HepG2 (cell line): ENCODE measurements at regions not wholly inside any gene's neighbourhood (a gene's known extent, or its start where the extent isn't known, plus 50 kb on each side); places are given as distances from the start of the nearest gene placed in this dataset.

ENCODE experiments used
- ARID2 ChIP-seq: sonication (generic); formaldehyde crosslinking; IDR thresholded peaks from 2 replicates; pipeline ENCODE4 v1.8.1; 2022; ENCODE audit warnings: mild to moderate bottlenecking, missing genetic modification reagents, borderline replicate concordance
- CREB1 ChIP-seq, 2 experiments: fragments of 450-650 bp in 1 of 2; IDR thresholded peaks; 2 replicates each; pipeline ENCODE4 v1.6.1; 2016 to 2017; ENCODE audit warnings: control low read depth in 1 of 2, mild to moderate bottlenecking in 1 of 2, missing compliant biosample characterization in 1 of 2, missing genetic modification characterization in 1 of 2
- ISL2 ChIP-seq: sonication (generic); formaldehyde crosslinking; IDR thresholded peaks from 2 replicates; pipeline ENCODE4 v1.5.0; 2020; ENCODE audit warnings: missing genetic modification reagents
- MEF2D ChIP-seq: sonication (generic); formaldehyde crosslinking; IDR thresholded peaks from 2 replicates; pipeline ENCODE4 v1.5.1; 2020; ENCODE audit warnings: mild to moderate bottlenecking, missing genetic modification reagents
- MYC ChIP-seq: sonication (generic); formaldehyde crosslinking; IDR thresholded peaks from 2 replicates; pipeline ENCODE4 v1.9.0; 2021; ENCODE audit warnings: missing genetic modification reagents, borderline replicate concordance
- POLR2A ChIP-seq, 2 experiments: IDR thresholded peaks; 2 replicates each; pipeline ENCODE4 v1.6.1; 2011; ENCODE audit warnings: low read depth in 2 of 2, low read length in 2 of 2, mild to moderate bottlenecking in 1 of 2, moderate library complexity in 1 of 2; ENCODE audit not compliant: insufficient read depth in 1 of 2
- RAD21 ChIP-seq: fragments of 450-650 bp; formaldehyde crosslinking; IDR thresholded peaks from 2 replicates; pipeline ENCODE4 v1.5.0; 2020; ENCODE audit warnings: mild to moderate bottlenecking
- RBAK ChIP-seq: sonication (generic); formaldehyde crosslinking; IDR thresholded peaks from 2 replicates; pipeline ENCODE4 v1.5.1; 2020; ENCODE audit warnings: mild to moderate bottlenecking, missing genetic modification reagents
- ZNF260 ChIP-seq: sonication (generic); formaldehyde crosslinking; IDR thresholded peaks from 2 replicates; pipeline ENCODE4 v1.4.0; 2020; ENCODE audit warnings: missing genetic modification reagents, low read depth, mild to moderate bottlenecking, borderline replicate concordance
- ZNF549 ChIP-seq: sonication (generic); formaldehyde crosslinking; IDR thresholded peaks from 2 replicates; pipeline ENCODE4 v1.5.0; 2020; ENCODE audit warnings: missing genetic modification reagents
- ZNF589 ChIP-seq: sonication (generic); formaldehyde crosslinking; conservative IDR thresholded peaks from 2 replicates; pipeline ENCODE4 v1.8.0; 2022; ENCODE audit warnings: mild to moderate bottlenecking, moderate library complexity, missing genetic modification reagents
- TF ChIP-seq, protein P1 (sequence below): sonication (generic); formaldehyde crosslinking; IDR thresholded peaks from 2 replicates; pipeline ENCODE4 v1.5.0; 2020; ENCODE audit warnings: mild to moderate bottlenecking, missing genetic modification reagents, moderate library complexity
- TF ChIP-seq, protein P2 (sequence below), 2 experiments: IDR thresholded peaks; 2 replicates each; pipeline ENCODE4 v1.6.1; 2011 to 2012; ENCODE audit warnings: low read length in 2 of 2, borderline replicate concordance in 1 of 2, low read depth in 1 of 2, mild to moderate bottlenecking in 1 of 2, moderate library complexity in 1 of 2
- TF ChIP-seq, protein P3 (sequence below): IDR thresholded peaks from 2 replicates; pipeline ENCODE4 v1.6.1; 2012; ENCODE audit warnings: low read length, improper control_type of control experiment

DNA sequence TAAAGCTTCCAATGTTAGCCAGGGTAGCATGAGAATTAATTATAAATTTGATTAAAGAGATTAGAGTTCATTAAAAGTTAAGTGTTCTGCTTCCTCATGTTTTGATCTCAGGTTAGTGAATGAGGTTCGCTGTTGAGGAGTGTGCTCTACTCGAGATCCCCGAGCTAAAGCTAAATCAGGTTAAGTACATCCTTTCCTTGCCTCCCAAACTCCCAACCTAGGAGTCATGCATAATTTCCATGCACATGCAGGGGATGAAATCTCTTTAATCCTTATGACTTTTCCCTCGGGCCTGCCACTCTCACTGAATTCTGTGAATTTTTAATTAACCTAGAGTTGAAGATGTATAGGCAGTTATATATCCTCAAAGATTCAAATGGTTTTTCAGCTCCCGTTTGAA is 156.1 kb upstream of the NCK2 start:
- TF ChIP-seq ZNF260: no peak
- TF ChIP-seq RBAK (CRISPR knock-in tag): no peak
- TF ChIP-seq MEF2D: no peak
- TF ChIP-seq, protein P1, sequence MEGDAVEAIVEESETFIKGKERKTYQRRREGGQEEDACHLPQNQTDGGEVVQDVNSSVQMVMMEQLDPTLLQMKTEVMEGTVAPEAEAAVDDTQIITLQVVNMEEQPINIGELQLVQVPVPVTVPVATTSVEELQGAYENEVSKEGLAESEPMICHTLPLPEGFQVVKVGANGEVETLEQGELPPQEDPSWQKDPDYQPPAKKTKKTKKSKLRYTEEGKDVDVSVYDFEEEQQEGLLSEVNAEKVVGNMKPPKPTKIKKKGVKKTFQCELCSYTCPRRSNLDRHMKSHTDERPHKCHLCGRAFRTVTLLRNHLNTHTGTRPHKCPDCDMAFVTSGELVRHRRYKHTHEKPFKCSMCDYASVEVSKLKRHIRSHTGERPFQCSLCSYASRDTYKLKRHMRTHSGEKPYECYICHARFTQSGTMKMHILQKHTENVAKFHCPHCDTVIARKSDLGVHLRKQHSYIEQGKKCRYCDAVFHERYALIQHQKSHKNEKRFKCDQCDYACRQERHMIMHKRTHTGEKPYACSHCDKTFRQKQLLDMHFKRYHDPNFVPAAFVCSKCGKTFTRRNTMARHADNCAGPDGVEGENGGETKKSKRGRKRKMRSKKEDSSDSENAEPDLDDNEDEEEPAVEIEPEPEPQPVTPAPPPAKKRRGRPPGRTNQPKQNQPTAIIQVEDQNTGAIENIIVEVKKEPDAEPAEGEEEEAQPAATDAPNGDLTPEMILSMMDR (CRISPR knock-in tag): no peak
- TF ChIP-seq POLR2A (IDR thresholded peaks at IDR 0.05; ENCODE audit: insufficient read depth in 1 of 2, low read depth in 2 of 2, low read length in 2 of 2): no peak
- no peak for TF ChIP-seq RAD21 (CRISPR knock-in tag)
- no peak for TF ChIP-seq MYC (CRISPR knock-in tag)
- TF ChIP-seq, protein P2, sequence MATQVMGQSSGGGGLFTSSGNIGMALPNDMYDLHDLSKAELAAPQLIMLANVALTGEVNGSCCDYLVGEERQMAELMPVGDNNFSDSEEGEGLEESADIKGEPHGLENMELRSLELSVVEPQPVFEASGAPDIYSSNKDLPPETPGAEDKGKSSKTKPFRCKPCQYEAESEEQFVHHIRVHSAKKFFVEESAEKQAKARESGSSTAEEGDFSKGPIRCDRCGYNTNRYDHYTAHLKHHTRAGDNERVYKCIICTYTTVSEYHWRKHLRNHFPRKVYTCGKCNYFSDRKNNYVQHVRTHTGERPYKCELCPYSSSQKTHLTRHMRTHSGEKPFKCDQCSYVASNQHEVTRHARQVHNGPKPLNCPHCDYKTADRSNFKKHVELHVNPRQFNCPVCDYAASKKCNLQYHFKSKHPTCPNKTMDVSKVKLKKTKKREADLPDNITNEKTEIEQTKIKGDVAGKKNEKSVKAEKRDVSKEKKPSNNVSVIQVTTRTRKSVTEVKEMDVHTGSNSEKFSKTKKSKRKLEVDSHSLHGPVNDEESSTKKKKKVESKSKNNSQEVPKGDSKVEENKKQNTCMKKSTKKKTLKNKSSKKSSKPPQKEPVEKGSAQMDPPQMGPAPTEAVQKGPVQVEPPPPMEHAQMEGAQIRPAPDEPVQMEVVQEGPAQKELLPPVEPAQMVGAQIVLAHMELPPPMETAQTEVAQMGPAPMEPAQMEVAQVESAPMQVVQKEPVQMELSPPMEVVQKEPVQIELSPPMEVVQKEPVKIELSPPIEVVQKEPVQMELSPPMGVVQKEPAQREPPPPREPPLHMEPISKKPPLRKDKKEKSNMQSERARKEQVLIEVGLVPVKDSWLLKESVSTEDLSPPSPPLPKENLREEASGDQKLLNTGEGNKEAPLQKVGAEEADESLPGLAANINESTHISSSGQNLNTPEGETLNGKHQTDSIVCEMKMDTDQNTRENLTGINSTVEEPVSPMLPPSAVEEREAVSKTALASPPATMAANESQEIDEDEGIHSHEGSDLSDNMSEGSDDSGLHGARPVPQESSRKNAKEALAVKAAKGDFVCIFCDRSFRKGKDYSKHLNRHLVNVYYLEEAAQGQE (IDR thresholded peaks at IDR 0.05; ENCODE audit: borderline replicate concordance in 1 of 2, low read depth in 1 of 2, low read length in 2 of 2): no peak
- TF ChIP-seq CREB1 (IDR thresholded peaks at IDR 0.05): no peak
- TF ChIP-seq CREB1 (CRISPR knock-in tag; IDR thresholded peaks at IDR 0.05): no peak
- TF ChIP-seq, protein P3, sequence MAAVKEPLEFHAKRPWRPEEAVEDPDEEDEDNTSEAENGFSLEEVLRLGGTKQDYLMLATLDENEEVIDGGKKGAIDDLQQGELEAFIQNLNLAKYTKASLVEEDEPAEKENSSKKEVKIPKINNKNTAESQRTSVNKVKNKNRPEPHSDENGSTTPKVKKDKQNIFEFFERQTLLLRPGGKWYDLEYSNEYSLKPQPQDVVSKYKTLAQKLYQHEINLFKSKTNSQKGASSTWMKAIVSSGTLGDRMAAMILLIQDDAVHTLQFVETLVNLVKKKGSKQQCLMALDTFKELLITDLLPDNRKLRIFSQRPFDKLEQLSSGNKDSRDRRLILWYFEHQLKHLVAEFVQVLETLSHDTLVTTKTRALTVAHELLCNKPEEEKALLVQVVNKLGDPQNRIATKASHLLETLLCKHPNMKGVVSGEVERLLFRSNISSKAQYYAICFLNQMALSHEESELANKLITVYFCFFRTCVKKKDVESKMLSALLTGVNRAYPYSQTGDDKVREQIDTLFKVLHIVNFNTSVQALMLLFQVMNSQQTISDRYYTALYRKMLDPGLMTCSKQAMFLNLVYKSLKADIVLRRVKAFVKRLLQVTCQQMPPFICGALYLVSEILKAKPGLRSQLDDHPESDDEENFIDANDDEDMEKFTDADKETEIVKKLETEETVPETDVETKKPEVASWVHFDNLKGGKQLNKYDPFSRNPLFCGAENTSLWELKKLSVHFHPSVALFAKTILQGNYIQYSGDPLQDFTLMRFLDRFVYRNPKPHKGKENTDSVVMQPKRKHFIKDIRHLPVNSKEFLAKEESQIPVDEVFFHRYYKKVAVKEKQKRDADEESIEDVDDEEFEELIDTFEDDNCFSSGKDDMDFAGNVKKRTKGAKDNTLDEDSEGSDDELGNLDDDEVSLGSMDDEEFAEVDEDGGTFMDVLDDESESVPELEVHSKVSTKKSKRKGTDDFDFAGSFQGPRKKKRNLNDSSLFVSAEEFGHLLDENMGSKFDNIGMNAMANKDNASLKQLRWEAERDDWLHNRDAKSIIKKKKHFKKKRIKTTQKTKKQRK: no peak
- no peak for TF ChIP-seq ARID2 (CRISPR knock-in tag)
- TF ChIP-seq ZNF589 (CRISPR knock-in tag): no peak
- no peak for TF ChIP-seq ISL2 (CRISPR knock-in tag)
- TF ChIP-seq ZNF549: no peak
